GM21390 (cell line): ENCODE measurements at regions not wholly inside any gene's neighbourhood (a gene's known extent, or its start where the extent isn't known, plus 50 kb on each side); places are given as distances from the start of the nearest gene placed in this dataset.
"Not testable (repeated sequence)": the region's sequence is repeated elsewhere in the genome, so short reads cannot be mapped to it uniquely, and the experiment has no call there.

Experiments
- ATAC-seq: cut with Tn5 transposase; IDR thresholded peaks from one replicate; pipeline ENCODE4 v1.9.1; 2021; ENCODE audit not compliant: unreplicated experiment

DNA sequence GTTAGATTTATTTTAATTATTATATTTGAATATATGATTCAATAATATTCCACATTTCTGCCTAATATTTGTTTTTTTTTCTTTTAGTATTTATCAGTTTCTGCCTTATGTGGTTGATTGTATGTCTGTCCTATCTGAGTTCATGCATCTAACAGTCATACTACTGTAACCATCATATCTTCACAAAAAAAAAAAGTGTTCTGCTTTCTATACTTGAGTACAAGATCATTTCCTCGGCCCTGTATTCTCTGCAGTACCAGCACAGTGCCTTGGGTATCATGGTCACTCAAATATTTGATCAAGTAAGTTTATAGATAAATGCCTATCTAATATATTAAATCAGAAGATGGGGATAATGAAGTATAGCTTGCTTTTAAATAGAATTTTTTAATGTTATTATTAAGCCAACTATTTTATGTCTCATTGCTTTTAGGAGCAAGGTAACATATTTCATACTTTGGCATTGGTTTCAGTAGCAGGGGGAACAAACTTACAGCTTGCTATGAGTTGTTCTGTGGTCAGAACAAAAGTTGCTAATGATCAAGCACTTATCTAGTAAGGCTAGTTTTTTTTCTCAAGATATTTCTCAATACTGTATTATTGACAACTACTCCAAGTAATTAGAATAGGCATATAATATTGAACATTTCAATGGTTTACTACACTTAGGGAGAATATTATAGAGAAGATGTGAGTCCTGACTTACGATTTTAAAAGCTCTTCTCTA is 290.5 kb upstream of the FBXO33 start:
- ATAC-seq, result no peak

DNA sequence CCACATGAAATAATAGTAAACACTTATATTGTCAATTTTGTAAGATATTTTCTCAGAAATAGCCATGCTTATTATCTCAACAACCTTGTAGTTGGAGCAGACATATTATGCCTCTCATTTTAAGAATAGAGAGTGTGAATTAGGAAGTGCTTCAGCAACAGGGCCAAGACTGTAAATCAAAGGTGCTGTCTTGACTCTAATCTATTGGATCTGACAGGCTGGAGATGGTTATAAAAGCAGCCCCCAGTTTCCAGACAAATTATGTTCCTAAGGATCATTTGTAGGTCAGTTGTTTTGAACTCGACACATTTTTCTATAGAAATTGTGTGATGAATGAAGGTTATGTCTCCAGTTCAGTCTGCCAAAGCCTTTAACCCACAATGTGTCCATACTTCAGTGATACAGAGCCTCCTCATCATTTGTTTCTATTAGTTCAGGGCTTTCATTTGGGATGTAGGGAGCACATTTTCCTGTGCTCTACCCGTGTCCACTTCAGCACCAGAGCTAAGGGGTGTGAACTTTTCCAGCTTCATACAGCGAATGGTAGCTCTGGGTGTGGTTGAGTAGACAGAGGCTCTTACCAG is 284.8 kb upstream of the FBXO33 start:
- ATAC-seq, result no peak

DNA sequence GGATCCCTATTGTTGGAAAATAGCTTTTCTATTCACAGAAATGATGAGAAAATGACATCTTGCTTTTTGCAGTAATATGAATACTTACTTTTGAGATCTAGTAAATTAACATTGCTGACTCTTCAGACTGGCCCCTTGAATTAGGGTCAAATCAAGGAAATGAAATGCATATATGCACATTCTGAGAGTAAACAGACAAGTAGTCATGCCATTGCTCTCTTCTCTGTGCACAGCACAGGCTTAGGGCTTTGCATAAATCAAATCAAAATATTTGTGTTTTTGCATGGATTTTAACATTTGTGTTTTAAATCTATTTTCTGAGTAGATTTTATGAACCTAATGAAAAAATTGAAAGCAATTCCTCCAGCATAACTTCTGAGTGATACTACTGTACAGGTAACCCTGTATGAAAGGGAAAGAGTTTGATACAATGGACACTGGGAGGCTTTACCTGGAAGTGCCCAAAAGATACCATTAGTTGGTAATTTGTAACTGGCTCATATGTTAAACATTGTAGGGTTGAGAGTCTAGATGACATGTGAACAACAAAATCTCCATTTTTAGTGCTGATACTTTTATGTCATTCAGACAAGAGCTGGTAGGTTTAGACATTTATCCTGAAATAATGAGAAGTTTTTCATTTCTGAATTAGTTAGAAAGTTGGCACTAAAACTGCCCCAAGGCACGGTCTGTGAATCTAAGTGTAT is 280.2 kb upstream of the FBXO33 start:
- no peak for ATAC-seq

DNA sequence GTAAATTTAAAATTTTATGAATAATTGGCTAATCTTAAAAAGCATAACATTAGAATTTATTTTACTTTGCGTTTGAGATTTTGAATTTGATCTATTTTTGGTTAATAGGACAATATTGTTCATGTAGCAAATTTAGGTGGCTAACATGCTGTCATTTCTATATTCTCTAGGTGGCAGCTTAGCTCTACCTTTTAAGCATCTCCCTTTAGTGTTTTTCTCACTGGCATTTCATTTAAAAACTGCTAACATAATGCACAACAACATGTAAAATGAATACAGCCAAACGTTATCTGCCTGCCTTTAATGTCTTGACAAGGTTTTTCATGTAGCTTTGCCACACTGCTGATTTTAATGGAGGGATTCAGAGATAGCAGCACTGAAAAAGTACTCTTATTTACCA is 272.4 kb upstream of the FBXO33 start:
- no peak for ATAC-seq

DNA sequence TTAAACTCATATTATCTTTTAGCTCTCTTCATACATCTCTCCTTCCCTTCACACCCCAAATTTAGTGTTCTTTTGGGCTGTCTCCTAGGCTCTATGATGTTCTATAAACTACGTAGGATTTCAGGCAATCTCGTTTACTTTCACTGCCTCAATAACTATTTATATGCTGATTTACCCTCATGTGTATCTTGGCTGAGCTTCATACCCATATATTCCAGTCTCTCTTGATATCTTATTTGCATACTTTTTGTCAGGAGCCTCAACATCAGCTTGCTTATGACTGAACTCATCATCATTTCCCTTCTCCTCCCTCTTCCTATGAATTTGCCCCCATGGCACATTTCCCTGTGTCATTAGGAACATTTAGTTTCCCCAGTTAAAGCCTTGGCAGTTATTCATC is 262.1 kb upstream of the FBXO33 start:
- no peak for ATAC-seq

DNA sequence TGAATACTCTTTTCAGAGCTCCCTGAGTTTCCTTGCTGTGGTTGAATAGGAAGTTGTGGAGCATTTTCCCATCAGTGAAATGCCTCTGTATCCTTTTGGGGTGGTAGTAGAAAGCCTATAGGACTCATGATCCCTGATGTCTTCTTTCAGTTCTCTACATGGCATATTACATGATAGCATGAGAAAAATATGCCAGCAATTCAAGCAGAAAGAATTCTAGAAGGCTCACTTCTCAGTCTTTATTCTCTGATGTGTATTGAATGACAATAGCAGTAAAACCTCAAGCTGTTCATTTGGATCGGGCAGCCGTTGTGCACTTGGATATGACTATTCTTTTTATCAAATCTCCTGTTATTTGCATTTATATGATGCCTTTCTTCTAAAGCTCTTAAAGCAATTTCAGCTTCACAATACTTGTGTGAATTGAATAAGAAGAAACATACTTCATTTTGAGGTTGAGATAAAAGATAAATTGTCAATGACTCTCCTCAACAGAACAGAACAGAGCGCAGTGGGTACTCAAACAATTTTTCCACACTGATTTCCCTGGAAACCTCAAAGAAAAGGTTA is 251.5 kb upstream of the FBXO33 start:
- ATAC-seq, result no peak

DNA sequence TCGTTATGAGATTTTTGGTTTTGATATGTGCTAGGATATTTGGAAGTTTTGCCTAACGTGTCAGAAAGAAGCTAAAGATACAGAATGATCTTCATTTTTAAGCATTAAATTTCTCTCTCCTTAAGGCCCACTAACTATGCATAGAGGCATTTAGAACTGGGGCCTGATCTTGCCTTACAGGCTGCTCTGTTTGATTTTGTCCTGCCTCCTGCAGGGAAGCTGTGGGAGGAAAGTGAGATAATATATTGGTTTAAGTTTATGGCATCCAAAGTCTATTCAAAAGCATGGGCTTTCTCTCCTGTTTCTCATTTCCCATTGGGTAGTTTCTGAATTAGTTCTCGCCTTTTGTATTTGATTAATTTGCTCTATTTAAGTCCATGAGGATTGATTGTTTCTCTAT is 250.3 kb upstream of the FBXO33 start:
- ATAC-seq, result no peak

DNA sequence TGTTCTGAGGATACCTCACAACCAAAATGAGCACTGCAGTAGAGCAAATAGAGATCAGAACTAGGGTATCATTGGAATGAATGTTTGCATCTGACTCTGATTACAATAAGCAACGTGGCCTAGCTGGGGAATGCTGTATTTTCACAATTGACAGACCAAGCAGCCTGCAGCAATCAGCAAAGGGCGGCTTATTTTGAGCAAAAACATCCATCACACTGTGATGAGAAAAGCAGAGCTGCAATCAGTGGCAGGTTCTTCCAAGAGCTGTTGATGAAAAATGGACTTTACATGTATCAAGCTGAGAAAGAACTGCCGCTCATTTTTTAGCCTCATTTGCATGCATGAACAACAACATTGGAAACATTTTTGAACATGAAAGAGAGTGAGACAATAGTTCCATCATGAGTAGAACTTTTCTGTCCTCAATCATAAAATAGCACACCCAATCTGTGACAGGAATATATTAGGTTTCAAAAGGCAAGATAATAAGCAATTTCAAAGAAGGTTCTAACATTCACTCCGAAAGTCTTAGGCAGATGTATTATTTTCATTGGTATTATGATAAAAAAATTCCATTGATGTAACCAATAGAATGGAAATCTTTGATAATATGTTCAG is 249.7 kb upstream of the FBXO33 start:
- no peak for ATAC-seq

DNA sequence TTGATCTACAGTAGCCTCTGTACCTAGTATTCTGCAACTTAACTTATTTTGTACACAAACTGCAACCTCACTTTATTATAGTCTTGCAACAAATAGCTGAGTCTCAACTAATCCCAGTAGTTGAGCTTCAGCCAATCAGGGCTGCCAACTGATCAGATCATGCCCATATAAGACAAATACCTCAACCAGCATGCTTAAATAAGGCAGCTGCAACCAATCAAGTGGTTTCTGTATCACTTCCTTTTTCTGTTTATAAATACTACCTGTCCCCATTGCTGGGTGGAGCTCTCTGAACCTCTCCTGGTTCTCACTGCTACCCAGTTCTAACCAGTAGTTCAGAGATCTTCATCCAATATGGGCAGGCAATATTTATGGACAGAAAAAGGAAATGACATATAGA is 248.5 kb upstream of the FBXO33 start:
- peak; percentile 96 for ATAC-seq

DNA sequence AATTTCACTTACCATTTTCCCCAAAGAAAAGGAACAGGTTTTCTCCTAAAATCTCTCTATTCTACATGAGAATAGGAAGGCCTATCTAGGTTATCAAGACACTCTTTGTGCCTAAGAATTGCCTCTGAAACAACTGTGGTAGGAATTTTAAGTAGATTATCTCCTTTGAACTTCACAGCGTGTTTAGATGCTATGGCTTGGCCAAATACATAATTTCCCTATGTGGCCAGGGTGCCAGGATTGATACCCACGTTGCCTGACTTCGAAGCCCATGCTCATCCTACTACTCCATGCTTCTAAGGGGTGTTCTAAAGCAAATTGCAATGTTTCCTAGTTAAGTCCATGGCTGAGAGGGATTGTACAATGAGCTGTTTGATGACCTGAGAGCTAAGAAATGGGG is 241.5 kb upstream of the FBXO33 start:
- ATAC-seq, result no peak

DNA sequence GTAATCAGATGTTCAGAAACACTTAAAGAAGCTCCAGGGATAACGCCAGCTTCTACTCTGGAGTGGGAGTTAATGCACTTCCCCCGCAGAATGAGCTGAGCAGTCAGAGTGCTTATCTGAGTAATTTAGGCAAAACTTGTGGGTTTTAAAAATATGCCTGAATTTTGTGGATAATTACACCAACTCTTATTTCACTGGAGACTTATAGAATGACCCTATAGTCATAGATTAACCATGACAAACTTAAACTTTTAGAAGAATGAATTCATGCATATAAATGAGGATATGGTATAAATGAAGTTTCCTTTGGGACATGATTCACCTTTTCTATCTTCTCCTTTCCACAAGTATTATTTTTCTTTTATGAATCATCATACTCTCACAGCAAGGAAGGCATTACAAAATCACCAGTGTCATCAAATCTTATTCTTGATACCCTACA is 241.1 kb upstream of the FBXO33 start:
- no peak for ATAC-seq

DNA sequence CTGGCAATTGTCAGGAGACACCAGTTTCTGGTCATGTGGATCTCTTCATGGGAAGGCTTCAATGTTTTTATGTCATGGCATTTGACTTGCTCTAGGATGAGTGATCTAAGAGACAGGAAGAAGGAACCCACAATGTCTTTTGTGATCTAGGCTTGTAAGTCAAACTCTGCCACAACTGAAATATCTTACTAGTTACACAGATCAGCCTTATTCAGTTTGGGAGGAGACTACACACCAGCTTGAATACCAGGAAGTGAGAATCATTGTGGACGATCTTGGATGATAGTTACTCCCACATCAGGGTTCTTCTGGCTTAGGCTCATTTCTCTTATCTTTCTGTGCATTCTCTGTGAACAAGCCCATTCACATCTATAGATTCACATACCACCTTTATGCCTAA is 236.2 kb upstream of the FBXO33 start:
- ATAC-seq, result no peak

DNA sequence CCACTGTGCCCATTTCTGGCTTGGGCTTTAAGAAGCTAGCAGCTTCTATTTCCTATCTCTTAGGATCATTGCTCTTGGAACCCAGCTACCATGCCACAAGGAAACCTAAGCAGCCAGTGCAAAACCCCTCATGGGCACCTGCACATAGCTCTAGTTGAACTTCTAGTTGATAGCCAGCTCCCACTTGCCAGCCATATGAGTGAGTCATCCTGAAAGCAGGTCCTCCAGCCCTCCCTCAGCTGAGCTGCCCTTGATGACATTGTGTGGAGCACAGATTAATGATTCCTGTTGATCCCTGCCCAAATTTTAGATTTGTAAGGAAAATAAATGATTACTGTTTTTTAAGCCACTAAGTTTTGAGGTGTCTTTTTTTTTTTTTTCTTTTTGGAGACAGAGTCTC is 234.2 kb upstream of the FBXO33 start:
- no peak for ATAC-seq

DNA sequence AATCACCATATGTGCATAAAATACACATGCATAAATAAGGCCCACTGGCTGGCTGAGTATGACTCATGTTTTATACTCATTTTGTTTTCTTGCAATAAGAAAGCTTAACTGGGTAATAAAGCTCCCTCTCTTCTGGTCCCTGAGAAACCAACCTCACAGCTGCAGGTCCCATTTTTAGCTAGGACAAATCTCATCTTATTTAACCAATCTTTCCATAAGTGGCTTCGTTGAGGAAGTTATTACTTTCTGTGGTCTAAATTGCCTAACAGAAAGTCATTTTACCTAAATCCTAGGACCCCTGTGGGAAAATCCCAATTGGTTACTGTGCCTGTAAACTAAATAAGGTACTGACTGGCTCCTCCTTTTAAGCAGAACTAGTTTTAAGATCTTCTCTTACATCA is 232.8 kb upstream of the FBXO33 start:
- no peak for ATAC-seq

DNA sequence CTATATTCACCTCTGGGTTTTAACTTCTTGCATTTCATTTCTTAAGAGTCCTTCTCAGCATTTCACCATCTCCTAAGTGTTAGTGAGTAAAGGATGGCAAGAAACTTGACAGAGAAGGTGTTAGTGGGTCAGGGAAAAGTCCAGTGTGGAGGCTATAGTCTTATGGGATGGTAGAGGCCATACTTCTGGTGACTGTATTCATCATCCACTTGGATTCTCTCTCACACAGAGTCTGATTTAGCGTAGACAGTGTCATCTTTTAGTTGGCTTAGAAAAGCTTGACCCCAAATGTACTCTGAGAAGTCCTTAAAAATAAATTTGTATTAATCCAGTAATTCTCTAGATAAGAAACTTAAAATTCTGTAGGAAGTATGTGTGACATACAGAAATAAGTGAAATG is 232.4 kb upstream of the FBXO33 start:
- ATAC-seq, result no peak

DNA sequence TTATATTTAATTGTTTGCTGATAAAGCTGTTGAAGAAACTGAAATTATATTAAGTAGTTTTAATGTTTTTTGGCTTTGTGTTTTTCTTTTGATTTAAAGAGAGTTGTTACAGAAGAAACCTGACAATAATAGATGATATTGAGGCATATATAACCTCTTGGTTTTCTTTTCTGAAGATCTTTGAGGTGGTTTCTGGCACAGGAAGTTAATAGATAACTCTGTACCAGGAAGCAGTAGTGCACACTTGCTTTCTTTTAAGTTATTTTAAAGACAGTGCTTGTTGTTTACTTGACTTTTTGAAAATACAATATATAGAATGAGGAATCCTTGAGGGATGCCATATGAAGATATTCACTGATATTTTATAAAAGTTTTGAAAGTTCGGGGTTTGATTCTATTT is 209.0 kb upstream of the FBXO33 start:
- ATAC-seq, result no peak

DNA sequence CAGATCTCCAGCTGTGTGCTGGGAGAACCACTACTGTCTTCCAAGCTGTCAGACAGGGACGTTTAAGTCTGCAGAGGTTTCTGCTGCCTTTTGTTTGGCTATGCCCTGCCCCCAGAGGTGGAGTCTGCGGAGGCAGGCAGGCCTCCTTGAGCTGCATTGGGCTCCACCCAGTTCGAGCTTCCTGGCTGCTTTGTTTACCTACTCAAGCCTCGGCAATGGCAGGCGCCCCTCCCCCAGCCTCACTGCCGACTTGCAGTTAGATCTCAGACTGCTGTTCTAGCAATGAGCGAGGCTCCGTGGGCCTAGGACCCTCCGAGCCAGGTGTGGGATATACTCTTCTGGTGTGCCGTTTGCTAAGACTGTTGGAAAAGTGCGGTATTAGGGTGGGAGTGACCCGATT is 206.8 kb upstream of the FBXO33 start:
- ATAC-seq, result not testable (repeated sequence)

DNA sequence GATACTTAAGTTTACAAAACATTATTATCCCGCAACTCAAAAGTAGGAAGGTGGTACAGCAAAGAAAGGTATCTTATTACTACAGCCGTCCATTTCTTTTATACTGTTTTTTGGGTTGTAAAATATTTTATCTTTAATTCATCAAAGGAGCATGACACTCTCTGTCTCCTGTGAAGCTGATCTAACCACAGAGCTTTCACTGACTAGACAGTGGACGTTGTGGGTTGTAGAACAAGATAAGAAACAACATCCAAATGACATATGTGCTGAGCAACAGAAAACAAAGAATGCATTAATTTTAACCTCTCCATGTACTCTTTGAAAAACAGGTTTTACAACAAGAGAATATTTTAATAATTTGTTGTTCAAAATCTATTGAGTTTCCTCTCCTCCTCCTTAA is 195.9 kb upstream of the FBXO33 start:
- ATAC-seq, result no peak

DNA sequence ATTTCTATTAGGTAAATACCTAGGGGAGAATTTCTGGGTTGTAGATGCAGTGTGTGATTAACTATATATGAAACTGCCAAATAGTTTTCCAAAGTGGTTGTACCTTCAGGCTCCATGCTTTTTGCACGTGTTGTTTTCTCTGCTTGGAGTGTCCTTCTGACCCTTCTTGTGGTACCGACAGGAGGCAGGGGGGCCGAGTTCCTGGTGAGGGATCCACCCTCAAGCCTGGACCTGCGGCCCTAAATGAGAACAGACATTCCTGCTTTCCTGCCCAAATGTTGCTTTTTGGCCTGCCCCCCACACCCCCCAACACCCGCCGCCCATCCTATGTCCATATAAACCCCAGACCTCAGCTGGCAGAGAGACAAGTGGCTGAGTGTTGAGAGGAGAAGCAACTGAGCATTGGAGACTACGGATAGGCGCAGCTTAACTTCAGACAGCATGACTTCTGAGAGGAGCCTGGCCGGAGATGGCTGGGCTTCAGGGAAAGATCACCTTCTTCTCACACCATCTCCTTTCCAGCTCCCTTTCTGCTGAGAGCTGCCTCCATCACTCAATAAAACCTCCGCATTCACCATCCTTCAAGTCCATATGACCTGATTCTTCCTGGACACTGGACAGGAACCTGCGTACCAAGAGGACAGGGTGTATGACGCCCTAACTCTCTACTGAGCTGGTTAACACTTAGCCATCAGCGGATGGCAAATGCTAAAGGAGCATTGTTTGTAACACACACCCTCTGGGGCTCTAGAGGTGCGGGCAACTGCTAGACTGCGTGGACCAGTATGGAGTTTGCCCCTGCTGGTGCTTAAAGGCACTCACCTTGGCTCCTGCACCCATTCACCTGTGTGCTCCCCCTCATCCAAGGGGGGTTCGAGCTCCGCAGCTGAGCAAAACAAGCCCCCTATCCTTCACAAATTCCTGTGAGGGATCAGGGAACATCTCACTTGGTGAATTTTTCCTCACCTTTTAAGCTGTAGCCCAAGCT is 194.7 kb upstream of the FBXO33 start:
- ATAC-seq, result no peak

DNA sequence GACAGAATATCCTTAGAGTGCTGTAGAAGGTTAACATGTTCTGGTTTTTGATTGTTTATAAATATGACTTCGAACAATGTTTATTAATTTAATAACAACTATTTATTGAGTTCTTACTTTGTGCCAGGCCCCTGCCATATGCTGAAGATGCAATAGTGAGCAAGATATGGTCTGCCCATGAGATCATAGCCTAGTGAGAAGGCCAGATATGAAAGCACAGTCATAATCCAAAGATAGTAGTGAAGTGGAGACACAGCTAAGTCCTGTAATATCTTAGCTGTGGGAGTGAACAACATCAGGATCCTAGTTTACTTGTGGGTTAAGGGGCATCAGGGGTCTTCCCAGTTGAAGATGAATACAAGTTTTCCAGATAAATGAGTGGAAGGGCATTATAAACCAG is 189.4 kb upstream of the FBXO33 start:
- no peak for ATAC-seq
